HG03060 (cell line): ENCODE measurements at regions not wholly inside any gene's neighbourhood (a gene's known extent, or its start where the extent isn't known, plus 50 kb on each side); places are given as distances from the start of the nearest gene placed in this dataset.
"Not testable (repeated sequence)": the region's sequence is repeated elsewhere in the genome, so short reads cannot be mapped to it uniquely, and the experiment has no call there.

Experiments used
- ATAC-seq: cut with Tn5 transposase; IDR thresholded peaks from one replicate; pipeline ENCODE4 v1.9.1; 2021; ENCODE audit warnings: low read depth, moderate number of reproducible peaks; ENCODE audit not compliant: unreplicated experiment

- ATAC-seq: no peak
Measured at GRCh38 chr4:128540122-128540521, 252.5 kb upstream of the PGRMC2 start.

- no peak for ATAC-seq
Measured at GRCh38 chr4:128538111-128538882, 250.7 kb upstream of the PGRMC2 start.

- no peak for ATAC-seq
Measured at GRCh38 chr4:128536746-128537145, 249.1 kb upstream of the PGRMC2 start.

GRCh38 chr4:128535510-128535909, 247.9 kb upstream of the PGRMC2 start:
- ATAC-seq: not testable (repeated sequence)

GRCh38 chr4:128528793-128529553, 241.4 kb upstream of the PGRMC2 start:
- no peak for ATAC-seq

GRCh38 chr4:128527946-128528576, 240.4 kb upstream of the PGRMC2 start:
- no peak for ATAC-seq

- no peak for ATAC-seq
Measured at GRCh38 chr4:128527351-128527750, 239.7 kb upstream of the PGRMC2 start.

GRCh38 chr4:128525992-128526630, 238.5 kb upstream of the PGRMC2 start:
- ATAC-seq: no peak

GRCh38 chr4:128525387-128525786, 237.8 kb upstream of the PGRMC2 start:
- ATAC-seq: no peak

GRCh38 chr4:128524311-128524710, 236.7 kb upstream of the PGRMC2 start:
- ATAC-seq: no peak

- no peak for ATAC-seq
Measured at GRCh38 chr4:128521648-128522111, 234.1 kb upstream of the PGRMC2 start.

GRCh38 chr4:128521156-128521555, 233.5 kb upstream of the PGRMC2 start:
- ATAC-seq: no peak

- no peak for ATAC-seq
Measured at GRCh38 chr4:128519163-128519830, 231.7 kb upstream of the PGRMC2 start.

GRCh38 chr4:128517739-128518510, 230.3 kb upstream of the PGRMC2 start:
- ATAC-seq: peak; percentile 98

- ATAC-seq: no peak
Measured at GRCh38 chr4:128517096-128517738, 229.6 kb upstream of the PGRMC2 start.

- ATAC-seq: peak; percentile 34
Measured at GRCh38 chr4:128516301-128516969, 228.8 kb upstream of the PGRMC2 start.

- ATAC-seq: no peak
Measured at GRCh38 chr4:128513664-128514484, 226.3 kb upstream of the PGRMC2 start.
